CD14-positive monocyte (primary cell): ENCODE measurements at regions not wholly inside any gene's neighbourhood (a gene's known extent, or its start where the extent isn't known, plus 50 kb on each side); places are given as distances from the start of the nearest gene placed in this dataset.

Experiments used
- DNase-seq, 3 donors: peaks; one replicate each; pipeline ENCODE4 v3.0.0-alpha.2; 2011 to 2022
- H2AFZ ChIP-seq: 2 replicates; pipeline ENCODE4 v1.6.0; 2012; ENCODE audit warnings: mild to moderate bottlenecking, low read depth, low read length, inconsistent platforms; ENCODE audit not compliant: insufficient read depth, poor library complexity, severe bottlenecking
- H3K27ac ChIP-seq, 2 donors: 1 replicate in 1 of 2; 2 replicates in 1 of 2; pipeline ENCODE4 v1.5.1; 2012 to 2013; ENCODE audit warnings: low read length in 2 of 2, control low read depth in 1 of 2, inconsistent platforms in 1 of 2, low read depth in 1 of 2, mild to moderate bottlenecking in 1 of 2
- H3K27me3 ChIP-seq, 2 donors: one replicate each; pipeline versions ENCODE4 v1.6.0 to v1.6.1; 2011 to 2013; ENCODE audit warnings: low read length in 2 of 2; ENCODE audit not compliant: control insufficient read depth in 2 of 2, insufficient read depth in 2 of 2
- H3K36me3 ChIP-seq, 2 donors: replicated peaks in 1 of 2; 1 replicate in 1 of 2; 2 replicates in 1 of 2; pipeline versions ENCODE4 v1.5.1 to v1.6.1; 2012 to 2013; ENCODE audit warnings: low read length in 2 of 2, control low read depth in 1 of 2, inconsistent platforms in 1 of 2, mild to moderate bottlenecking in 1 of 2; ENCODE audit not compliant: insufficient read depth in 2 of 2, control insufficient read depth in 1 of 2
- H3K4me1 ChIP-seq, 2 donors: 1 replicate in 1 of 2; 2 replicates in 1 of 2; pipeline versions ENCODE4 v1.5.1 to v1.6.1; 2012 to 2013; ENCODE audit warnings: low read length in 2 of 2, control low read depth in 1 of 2, inconsistent platforms in 1 of 2, mild to moderate bottlenecking in 1 of 2, moderate library complexity in 1 of 2; ENCODE audit not compliant: insufficient read depth in 2 of 2, control insufficient read depth in 1 of 2
- H3K4me2 ChIP-seq: replicated peaks from 2 replicates; pipeline ENCODE3; 2012; ENCODE audit warnings: low read length, moderate library complexity, mild to moderate bottlenecking; ENCODE audit not compliant: poor library complexity, severe bottlenecking; ENCODE audit errors: extremely low read depth
- H3K4me3 ChIP-seq, 3 experiments: fragments of 200-600 bp in 1 of 3; sonication (generic) in 1 of 3; replicated peaks in 1 of 3; 1 replicate in 2 of 3; 2 replicates in 1 of 3; pipeline ENCODE4 v1.5.1; 2011 to 2013; ENCODE audit warnings: low read length in 3 of 3, mild to moderate bottlenecking in 3 of 3, control low read depth in 2 of 3, low read depth in 2 of 3, inconsistent platforms in 1 of 3, moderate library complexity in 1 of 3
- H3K79me2 ChIP-seq: 2 replicates; pipeline ENCODE4 v1.6.0; 2012; ENCODE audit warnings: mild to moderate bottlenecking, control low read depth, inconsistent platforms, low read length, moderate library complexity; ENCODE audit not compliant: insufficient read depth
- H3K9ac ChIP-seq: 2 replicates; pipeline ENCODE4 v1.6.0; 2017; ENCODE audit warnings: low read length, mild to moderate bottlenecking; ENCODE audit not compliant: insufficient read depth, poor library complexity, severe bottlenecking
- H3K9me3 ChIP-seq, 2 donors: replicated peaks in 1 of 2; 1 replicate in 1 of 2; 2 replicates in 1 of 2; pipeline versions ENCODE4 v1.5.1 to v1.6.1; 2012 to 2013; ENCODE audit warnings: low read length in 2 of 2, control low read depth in 1 of 2; ENCODE audit not compliant: control insufficient read depth in 1 of 2, insufficient read depth in 1 of 2
- H4K20me1 ChIP-seq: 2 replicates; pipeline ENCODE4 v1.6.0; 2012; ENCODE audit warnings: mild to moderate bottlenecking, low read length, control low read depth, moderate library complexity; ENCODE audit not compliant: insufficient read depth
- H3K27ac Mint-ChIP-seq, 7 donors: one replicate each; pipeline ENCODE4 v1.8.0; 2020; ENCODE audit warnings: mild to moderate bottlenecking in 7 of 7, mixed read lengths in 7 of 7, moderate library complexity in 6 of 7, inconsistent platforms in 2 of 7
- H3K27me3 Mint-ChIP-seq, 3 donors: one replicate each; pipeline ENCODE4 v1.8.0; 2021 to 2022; ENCODE audit warnings: low read depth in 3 of 3, mild to moderate bottlenecking in 3 of 3, mixed read lengths in 3 of 3, moderate library complexity in 3 of 3, inconsistent platforms in 1 of 3
- H3K36me3 Mint-ChIP-seq, 2 donors: one replicate each; pipeline ENCODE4 v1.8.0; 2020; ENCODE audit warnings: mixed read lengths in 2 of 2, inconsistent platforms in 1 of 2, mild to moderate bottlenecking in 1 of 2
- H3K4me1 Mint-ChIP-seq: one replicate; pipeline ENCODE4 v1.8.0; 2020; ENCODE audit warnings: mild to moderate bottlenecking, mixed read lengths
- H3K4me3 Mint-ChIP-seq, 2 donors: one replicate each; pipeline ENCODE4 v1.8.0; 2020; ENCODE audit warnings: mild to moderate bottlenecking in 2 of 2, mixed read lengths in 2 of 2, moderate library complexity in 1 of 2
- H3K9me3 Mint-ChIP-seq, 7 donors: one replicate each; pipeline ENCODE4 v1.8.0; 2020 to 2022; ENCODE audit warnings: mixed read lengths in 7 of 7, mild to moderate bottlenecking in 6 of 7, moderate library complexity in 6 of 7, inconsistent platforms in 2 of 7
- CTCF ChIP-seq: fragments of 200-600 bp; IDR thresholded peaks from one replicate; pipeline ENCODE4 v1.8.0; 2022; ENCODE audit warnings: antibody characterized with exemption, mild to moderate bottlenecking
- WGBS: methylation state at CpG from one replicate; pipeline ENCODE4 v1.1.5; 2013; ENCODE audit warnings: missing lambda C conversion rate; ENCODE audit not compliant: insufficient coverage; 5-methylcytosine and 5-hydroxymethylcytosine counted together
- intact Hi-C, 2 donors: fragments of 100-400 bp; cut with micrococcal nuclease; formaldehyde crosslinking; loops; one replicate each; pipeline versions ENCODE4 v1.15.0 to v1.15.1; 2023

- Histone ChIP-seq H3K27me3 (no peaks in the 10 kb centered on the region), H3K4me1 (no peaks in the 10 kb centered on the region), H3K27ac (no peak overlapping the region), H3K36me3 (no peaks in the 10 kb centered on the region), H2AFZ (no peak overlapping the region), H4K20me1 (no peaks in the 10 kb centered on the region), H3K9me3 (no peaks in the 10 kb centered on the region), H3K4me2 (no peak overlapping the region), H3K79me2 (no peaks in the 10 kb centered on the region), H3K9ac (no peak overlapping the region), H3K4me3 (no peak overlapping the region)
- DNase-seq, result no peak
- no peak for TF ChIP-seq CTCF
- Mint-ChIP-seq H3K27ac (no peak overlapping the region), H3K4me3 (no peak overlapping the region), H3K27me3 (peaks cover 0 to 2% (median 0%) of the 10 kb centered on the region in 3 donors), H3K9me3 (peaks cover 0 to 9% (median 4%) of the 10 kb centered on the region in 7 donors), H3K4me1 (no peaks in the 10 kb centered on the region), H3K36me3 (no peaks in the 10 kb centered on the region)
- WGBS, result no CpG with 5 or more reads among the region's 4 CpGs
- intact Hi-C loops, result no loop called here
Measured at GRCh38 chrX:5756616-5757015, 472.1 kb downstream of the NLGN4X start.

DNA sequence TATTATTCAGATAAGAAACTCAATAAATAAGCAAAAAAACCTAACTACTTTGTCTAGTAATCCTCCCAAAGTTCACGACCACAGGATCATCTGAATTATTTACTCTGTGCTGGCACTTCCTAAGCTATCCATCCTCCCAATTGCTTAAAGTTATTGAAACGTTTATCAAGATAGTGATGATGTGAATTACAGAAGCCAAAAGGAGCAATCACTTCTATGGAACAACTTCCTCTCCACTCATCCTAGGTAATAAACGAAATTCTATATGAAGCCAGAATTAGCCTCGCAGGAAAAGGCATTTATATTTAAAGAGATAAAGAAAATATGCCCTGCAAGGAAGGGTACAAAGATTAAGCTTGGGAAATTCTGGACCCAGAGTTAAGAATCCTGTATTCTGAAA is 475.4 kb downstream of the NLGN4X start:
- Mint-ChIP-seq H3K9me3 (peaks cover 0 to 6% (median 2%) of the 10 kb centered on the region in 7 donors), H3K27me3 (peaks cover 0 to 7% (median 1%) of the 10 kb centered on the region in 3 donors), H3K4me3 (no peak overlapping the region), H3K36me3 (no peaks in the 10 kb centered on the region), H3K4me1 (no peaks in the 10 kb centered on the region), H3K27ac (no peak overlapping the region)
- Histone ChIP-seq H3K79me2 (no peaks in the 10 kb centered on the region), H2AFZ (no peak overlapping the region), H3K4me3 (no peak overlapping the region), H3K9ac (no peak overlapping the region), H4K20me1 (no peaks in the 10 kb centered on the region), H3K4me1 (no peaks in the 10 kb centered on the region), H3K9me3 (no peaks in the 10 kb centered on the region), H3K27me3 (no peaks in the 10 kb centered on the region), H3K4me2 (no peak overlapping the region), H3K27ac (no peak overlapping the region), H3K36me3 (no peaks in the 10 kb centered on the region)
- TF ChIP-seq CTCF, result no peak
- intact Hi-C loops, result no loop called here
- WGBS, result no CpG with 5 or more reads among the region's 4 CpGs
- DNase-seq, result no peak
